Fibroblast of gingiva (primary cell): ENCODE measurements at regions not wholly inside any gene's neighbourhood (a gene's known extent, or its start where the extent isn't known, plus 50 kb on each side); places are given as distances from the start of the nearest gene placed in this dataset.
"Not testable (repeated sequence)": the region's sequence is repeated elsewhere in the genome, so short reads cannot be mapped to it uniquely, and the experiment has no call there.

Experiments
- DNase-seq: peaks from one replicate; pipeline ENCODE4 v3.0.0-alpha.2; 2011; ENCODE audit warnings: low read depth

DNA sequence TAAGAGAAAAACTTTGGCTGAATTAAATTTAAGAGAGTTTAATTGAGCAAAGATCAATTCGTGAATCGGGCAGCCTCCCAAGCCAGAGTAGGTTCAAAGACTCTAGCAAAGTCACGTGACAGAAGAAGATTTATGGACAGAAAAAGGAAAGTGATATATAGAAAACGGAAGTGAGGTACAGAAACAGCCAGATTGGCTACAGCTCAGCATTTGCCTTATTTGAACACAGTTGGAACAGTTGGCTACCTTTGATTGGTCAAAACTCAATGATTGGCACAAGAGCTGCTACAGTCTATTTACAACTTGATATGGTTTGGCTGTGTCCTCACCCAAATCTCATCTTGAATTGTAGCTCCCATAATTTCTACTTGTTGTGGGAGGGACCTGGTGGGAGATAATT lies 102.6 kb downstream of the PLG start:
- no peak for DNase-seq

GRCh38 chr6:160808263-160808662 lies 106.2 kb downstream of the PLG start:
- no peak for DNase-seq

GRCh38 chr6:160810238-160810637 lies 108.2 kb downstream of the PLG start:
- no peak for DNase-seq

DNA sequence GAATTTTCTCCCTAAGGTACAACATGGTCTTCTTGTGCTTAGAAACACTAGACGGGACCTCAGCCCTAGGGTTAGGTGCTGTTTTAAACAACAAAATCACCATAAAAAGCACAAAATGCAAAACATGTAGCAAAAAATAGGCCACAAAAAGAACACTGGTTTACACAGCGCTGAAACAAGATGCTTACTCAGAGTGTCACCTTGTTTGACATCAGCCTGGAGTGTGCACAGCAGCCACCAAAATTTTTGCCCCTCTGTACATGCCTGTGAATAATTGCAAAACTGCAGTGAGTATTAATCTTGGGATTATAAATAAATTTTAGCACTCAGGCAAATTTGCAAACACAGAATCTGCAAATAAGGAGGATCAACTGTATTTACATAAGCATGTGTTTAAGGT lies 110.1 kb downstream of the PLG start:
- no peak for DNase-seq

- no peak for DNase-seq
Measured at GRCh38 chr6:160818934-160819333, 116.9 kb downstream of the PLG start.

- DNase-seq: not testable (repeated sequence)
Measured at GRCh38 chr6:160820661-160821060, 118.6 kb downstream of the PLG start.

GRCh38 chr6:160831739-160832138 lies 129.7 kb downstream of the PLG start:
- no peak for DNase-seq

- no peak for DNase-seq
Measured at GRCh38 chr6:160832422-160832821, 130.4 kb downstream of the PLG start.

GRCh38 chr6:160837146-160837545 lies 135.1 kb downstream of the PLG start:
- no peak for DNase-seq

GRCh38 chr6:160851031-160851430 lies 140.5 kb upstream of the MAP3K4 start:
- no peak for DNase-seq

- no peak for DNase-seq
Measured at GRCh38 chr6:160853946-160854345, 137.6 kb upstream of the MAP3K4 start.

DNA sequence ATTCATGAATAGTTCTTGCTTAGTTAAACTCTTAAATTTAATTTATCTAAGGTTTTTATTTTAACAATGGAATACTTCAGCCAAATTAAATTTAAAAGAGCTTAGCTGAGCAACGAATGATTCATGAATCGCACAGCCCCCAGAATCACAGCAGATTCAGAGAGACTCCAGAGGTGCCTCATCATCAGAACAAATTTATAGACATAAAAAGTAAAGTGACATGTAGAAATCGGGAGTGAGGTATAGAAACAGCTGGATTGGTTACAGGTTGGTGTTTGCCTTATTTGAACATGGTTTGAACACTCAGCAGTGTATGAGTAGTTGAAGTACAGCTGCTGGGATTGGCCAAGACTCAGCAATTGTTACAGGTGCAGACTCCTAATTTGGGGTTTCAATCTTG lies 132.7 kb upstream of the MAP3K4 start:
- DNase-seq: no peak

GRCh38 chr6:160859822-160860221 lies 131.7 kb upstream of the MAP3K4 start:
- no peak for DNase-seq

GRCh38 chr6:160861824-160862223 lies 129.7 kb upstream of the MAP3K4 start:
- DNase-seq: no peak

DNA sequence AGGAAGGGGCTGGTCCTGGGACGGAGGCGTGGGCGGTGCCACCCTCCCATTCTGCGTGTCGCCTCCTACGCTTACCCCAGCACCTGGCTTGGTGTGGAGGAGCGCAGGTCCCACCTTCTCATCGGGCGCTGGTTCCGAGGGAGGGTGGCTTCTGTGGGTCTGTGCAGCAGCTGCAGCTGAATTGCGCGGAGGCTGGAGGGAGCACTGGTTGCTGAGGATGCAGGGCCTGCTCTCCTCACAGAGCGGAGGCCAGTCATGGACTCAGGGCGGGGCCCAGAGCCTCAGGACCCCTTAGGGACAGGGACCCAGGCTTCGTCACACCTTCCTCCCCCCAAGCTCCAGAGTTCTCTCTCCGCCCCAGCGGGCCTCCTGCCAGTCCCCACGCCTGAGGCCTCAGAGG lies 127.8 kb upstream of the MAP3K4 start:
- DNase-seq: no peak

- no peak for DNase-seq
Measured at GRCh38 chr6:160871320-160871719, 120.2 kb upstream of the MAP3K4 start.

DNA sequence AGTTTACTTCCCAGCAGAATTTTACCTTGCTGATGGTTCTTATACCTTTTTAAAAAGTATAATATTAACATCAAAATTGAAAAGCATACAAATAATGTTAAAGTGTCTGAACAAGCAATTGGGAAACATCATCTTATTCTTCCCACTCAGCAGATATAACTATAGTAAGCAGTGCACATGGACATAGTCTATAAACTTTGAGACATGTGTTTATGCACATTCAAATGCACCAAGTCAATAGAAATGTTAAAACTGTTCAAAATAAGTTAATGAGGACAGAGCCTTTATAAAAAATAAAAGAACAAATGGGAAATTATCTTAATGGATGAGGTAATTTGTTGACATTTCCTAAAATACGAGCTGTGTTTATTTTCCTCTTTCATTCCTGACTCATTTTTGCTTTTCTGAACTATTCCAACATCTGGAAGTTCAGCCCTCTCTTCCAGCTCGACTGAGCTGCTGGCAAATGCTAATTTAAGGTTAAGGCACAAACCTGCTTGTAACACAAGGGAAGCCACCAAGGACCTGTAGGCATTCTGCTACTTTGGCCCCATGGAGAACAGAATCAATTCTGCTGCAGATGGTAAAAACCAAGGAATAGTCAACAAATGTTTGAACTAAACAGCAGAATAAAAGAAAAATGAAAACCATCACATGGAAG lies 110.3 kb upstream of the MAP3K4 start:
- no peak for DNase-seq

GRCh38 chr6:160882006-160882405 lies 109.6 kb upstream of the MAP3K4 start:
- no peak for DNase-seq

DNA sequence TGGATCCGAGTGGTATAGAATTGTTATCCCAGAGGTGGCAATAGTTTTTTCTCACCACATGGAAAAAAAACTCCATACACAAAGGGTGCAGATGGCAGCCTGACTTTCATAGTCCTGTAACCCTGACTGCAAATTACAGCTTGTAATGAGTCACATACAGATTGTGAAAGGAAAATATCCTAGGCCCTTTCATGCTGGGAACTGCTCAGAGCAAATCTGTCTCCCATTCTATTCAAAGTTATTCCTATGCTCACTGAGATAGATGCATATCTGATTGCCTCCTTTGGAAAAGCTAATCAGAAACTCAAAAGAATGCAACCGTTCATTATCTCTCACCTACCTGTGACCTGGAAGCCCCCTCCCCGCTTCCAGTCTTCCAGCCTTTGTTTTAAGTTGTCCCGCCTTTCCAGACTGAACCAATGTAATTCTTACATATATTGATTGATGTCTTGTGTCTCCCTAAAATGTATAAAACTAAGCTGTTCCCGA lies 108.7 kb upstream of the MAP3K4 start:
- DNase-seq: peak; percentile 21

GRCh38 chr6:160883560-160883959 lies 108.0 kb upstream of the MAP3K4 start:
- no peak for DNase-seq

DNA sequence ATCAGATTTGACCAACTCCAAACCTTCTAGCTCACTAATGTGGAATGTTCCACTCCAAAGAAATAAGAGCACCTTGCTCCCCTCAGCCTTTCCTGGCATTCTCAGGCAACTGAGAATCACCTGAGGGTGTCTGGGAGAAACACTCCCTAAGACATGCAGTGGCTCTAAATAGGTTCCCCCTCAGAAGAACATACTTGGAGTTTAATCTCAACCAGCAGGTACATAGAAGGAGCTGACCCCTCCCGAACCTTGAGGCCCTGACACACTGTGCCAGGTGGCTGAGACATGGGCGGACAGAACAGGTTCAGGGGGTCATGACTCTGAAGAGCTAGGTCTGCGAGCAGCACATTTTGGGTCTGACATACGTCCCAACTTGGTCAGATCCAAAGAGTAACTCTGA lies 107.6 kb upstream of the MAP3K4 start:
- no peak for DNase-seq

GRCh38 chr6:160889148-160889547 lies 102.4 kb upstream of the MAP3K4 start:
- not testable (repeated sequence) for DNase-seq

DNA sequence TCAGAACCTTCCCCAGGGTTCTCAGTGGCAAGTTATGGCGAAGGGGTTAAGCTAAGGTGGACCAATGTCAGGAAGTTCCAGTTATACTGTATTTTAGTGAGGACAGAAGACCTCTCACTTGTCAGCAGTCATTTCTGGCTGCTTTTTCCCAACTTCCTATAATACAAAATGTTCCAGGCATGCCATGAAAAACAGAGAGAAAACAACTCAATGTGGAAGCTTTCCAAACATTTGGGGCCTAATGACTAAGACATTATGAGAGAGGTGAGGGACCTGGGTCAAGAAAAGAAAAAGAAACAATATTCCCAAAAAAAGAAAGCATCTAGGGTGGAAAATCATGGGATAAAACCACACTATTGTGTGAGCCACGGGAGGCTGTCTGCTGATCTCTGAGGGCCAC lies 99.9 kb upstream of the MAP3K4 start:
- DNase-seq: no peak

DNA sequence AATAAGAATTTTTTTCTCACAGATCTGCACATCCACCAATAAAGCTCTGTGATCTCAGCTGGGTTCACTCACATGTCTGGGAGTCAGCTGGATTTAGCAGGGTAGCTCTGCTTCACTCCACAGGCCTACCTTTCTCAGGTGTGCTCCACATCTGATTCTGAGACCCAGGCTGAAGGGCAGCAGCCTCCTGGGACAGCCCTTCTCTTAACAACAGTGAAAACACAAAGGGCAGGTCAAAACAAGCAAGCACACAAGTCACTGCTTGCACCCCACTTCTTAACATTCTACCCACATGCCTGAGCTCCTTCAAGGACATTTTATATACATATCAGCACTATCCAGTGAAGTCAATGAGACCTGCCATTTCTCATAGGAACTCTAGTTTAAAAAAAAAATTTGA lies 96.0 kb upstream of the MAP3K4 start:
- no peak for DNase-seq
